ENCODE measurements at regions not wholly inside any gene's neighbourhood (a gene's known extent, or its start where the extent isn't known, plus 50 kb on each side); places are given as distances from the start of the nearest gene placed in this dataset.

- TF ChIP-seq CTCF (conservative IDR thresholded peaks at IDR 0.05; ENCODE audit: low read length) (no peak), EZH2phosphoT487 (IDR thresholded peaks at IDR 0.05; ENCODE audit: borderline replicate concordance) (no peak)
Observed at GRCh38 chr13:57353831-57354230, 186.8 kb downstream of the PRR20E start.

Measured in Loucy (cell line).